ENCODE measurements at regions not wholly inside any gene's neighbourhood (a gene's known extent, or its start where the extent isn't known, plus 50 kb on each side); places are given as distances from the start of the nearest gene placed in this dataset.

GRCh38 chr1:172822886-172823285, 164.0 kb downstream of the FASLG start:
- TF ChIP-seq EZH2phosphoT487 (IDR thresholded peaks at IDR 0.05; ENCODE audit: low read length) (no peak), EZH2 (optimal IDR thresholded peaks at IDR 0.05; ENCODE audit: low read depth, low read length) (no peak)
- Histone ChIP-seq H3K27me3 (replicated peaks; ENCODE audit: insufficient read depth, low read length) (peaks cover 17% of the 10 kb centered on the region; the same call in 1 of the 2 replicates), H3K79me2 (ENCODE audit: low read length) (no peaks in the 10 kb centered on the region), H3K9ac (ENCODE audit: low read length) (no peak overlapping the region), H3K4me3 (ENCODE audit: low read length) (no peak overlapping the region), H3K4me1 (ENCODE audit: low read length) (peaks cover 39% of the 10 kb centered on the region), H3K9me3 (replicated peaks; ENCODE audit: insufficient read depth, low read length) (no peaks in the 10 kb centered on the region), H3K9me2 (replicated peaks; ENCODE audit: insufficient read depth, low read length) (no peaks in the 10 kb centered on the region), H2AFZ (ENCODE audit: low read length) (no peak overlapping the region), H3F3A (ENCODE audit: insufficient read depth, low read length) (peaks cover 31% of the 10 kb centered on the region), H3K4me2 (ENCODE audit: low read depth, low read length) (no peak overlapping the region), H4K20me1 (ENCODE audit: insufficient read depth, low read length) (no peaks in the 10 kb centered on the region), H3K36me3 (replicated peaks; ENCODE audit: insufficient read depth, low read length) (no peaks in the 10 kb centered on the region), H3K27ac (ENCODE audit: low read length) (no peak overlapping the region)
- no peak for DNase-seq

DNA sequence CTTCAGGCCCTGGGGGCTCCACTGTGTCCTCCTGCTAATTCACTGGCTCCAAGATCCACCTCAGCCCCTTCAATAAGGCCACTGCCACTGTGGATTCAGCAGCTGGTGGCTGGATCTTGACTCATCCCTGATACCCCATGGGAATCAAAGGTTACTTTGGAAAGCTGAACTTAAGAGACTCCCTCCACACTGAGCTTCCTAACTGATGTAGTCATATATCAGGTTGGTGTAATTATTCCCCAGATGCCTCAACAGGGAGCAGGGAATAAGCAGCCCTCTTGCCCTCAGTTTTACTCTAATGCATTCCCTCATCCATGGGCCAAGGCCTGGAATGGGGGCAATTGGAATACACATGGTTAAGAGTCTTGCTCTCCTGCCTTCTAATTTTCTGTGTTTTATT, 164.6 kb downstream of the FASLG start:
- no peak overlapping the region for H3K9ac ChIP-seq (ENCODE audit: low read length)
- no peaks in the 10 kb centered on the region for H3K9me3 ChIP-seq (replicated peaks; ENCODE audit: insufficient read depth, low read length)
- H3K27me3 ChIP-seq (replicated peaks; ENCODE audit: insufficient read depth, low read length): peaks cover 17% of the 10 kb centered on the region; the same call in 1 of the 2 replicates
- H3K4me3 ChIP-seq (ENCODE audit: low read length): no peak overlapping the region
- no peak for DNase-seq
- peaks cover 33% of the 10 kb centered on the region for H3K4me1 ChIP-seq (ENCODE audit: low read length)
- H3K9me2 ChIP-seq (replicated peaks; ENCODE audit: insufficient read depth, low read length): no peaks in the 10 kb centered on the region
- no peak overlapping the region for H3K27ac ChIP-seq (ENCODE audit: low read length)
- no peak overlapping the region for H2AFZ ChIP-seq (ENCODE audit: low read length)
- H3K36me3 ChIP-seq (replicated peaks; ENCODE audit: insufficient read depth, low read length): no peaks in the 10 kb centered on the region
- H3F3A ChIP-seq (ENCODE audit: insufficient read depth, low read length): peaks cover 25% of the 10 kb centered on the region
- no peaks in the 10 kb centered on the region for H4K20me1 ChIP-seq (ENCODE audit: insufficient read depth, low read length)
- no peak overlapping the region for H3K4me2 ChIP-seq (ENCODE audit: low read depth, low read length)
- no peak for TF ChIP-seq EZH2 (optimal IDR thresholded peaks at IDR 0.05; ENCODE audit: low read depth, low read length)
- no peak for TF ChIP-seq EZH2phosphoT487 (IDR thresholded peaks at IDR 0.05; ENCODE audit: low read length)
- TF ChIP-seq, protein P1, sequence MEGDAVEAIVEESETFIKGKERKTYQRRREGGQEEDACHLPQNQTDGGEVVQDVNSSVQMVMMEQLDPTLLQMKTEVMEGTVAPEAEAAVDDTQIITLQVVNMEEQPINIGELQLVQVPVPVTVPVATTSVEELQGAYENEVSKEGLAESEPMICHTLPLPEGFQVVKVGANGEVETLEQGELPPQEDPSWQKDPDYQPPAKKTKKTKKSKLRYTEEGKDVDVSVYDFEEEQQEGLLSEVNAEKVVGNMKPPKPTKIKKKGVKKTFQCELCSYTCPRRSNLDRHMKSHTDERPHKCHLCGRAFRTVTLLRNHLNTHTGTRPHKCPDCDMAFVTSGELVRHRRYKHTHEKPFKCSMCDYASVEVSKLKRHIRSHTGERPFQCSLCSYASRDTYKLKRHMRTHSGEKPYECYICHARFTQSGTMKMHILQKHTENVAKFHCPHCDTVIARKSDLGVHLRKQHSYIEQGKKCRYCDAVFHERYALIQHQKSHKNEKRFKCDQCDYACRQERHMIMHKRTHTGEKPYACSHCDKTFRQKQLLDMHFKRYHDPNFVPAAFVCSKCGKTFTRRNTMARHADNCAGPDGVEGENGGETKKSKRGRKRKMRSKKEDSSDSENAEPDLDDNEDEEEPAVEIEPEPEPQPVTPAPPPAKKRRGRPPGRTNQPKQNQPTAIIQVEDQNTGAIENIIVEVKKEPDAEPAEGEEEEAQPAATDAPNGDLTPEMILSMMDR (IDR thresholded peaks at IDR 0.05; ENCODE audit: low read length): no peak
- no peaks in the 10 kb centered on the region for H3K79me2 ChIP-seq (ENCODE audit: low read length)

- H3K9ac ChIP-seq (ENCODE audit: low read length): no peak overlapping the region
- H3F3A ChIP-seq (ENCODE audit: insufficient read depth, low read length): peaks cover 18% of the 10 kb centered on the region
- H3K79me2 ChIP-seq (ENCODE audit: low read length): no peaks in the 10 kb centered on the region
- DNase-seq: no peak
- TF ChIP-seq EZH2phosphoT487 (IDR thresholded peaks at IDR 0.05; ENCODE audit: low read length) (no peak), EZH2 (optimal IDR thresholded peaks at IDR 0.05; ENCODE audit: low read depth, low read length) (no peak)
- TF ChIP-seq, protein P1 (IDR thresholded peaks at IDR 0.05; ENCODE audit: low read length): no peak
- H4K20me1 ChIP-seq (ENCODE audit: insufficient read depth, low read length): no peaks in the 10 kb centered on the region
- peaks cover 17% of the 10 kb centered on the region; the same call in 1 of the 2 replicates for H3K27me3 ChIP-seq (replicated peaks; ENCODE audit: insufficient read depth, low read length)
- no peaks in the 10 kb centered on the region for H3K9me2 ChIP-seq (replicated peaks; ENCODE audit: insufficient read depth, low read length)
- no peak overlapping the region for H3K4me3 ChIP-seq (ENCODE audit: low read length)
- H3K4me2 ChIP-seq (ENCODE audit: low read depth, low read length): no peak overlapping the region
- no peak overlapping the region for H3K27ac ChIP-seq (ENCODE audit: low read length)
- H2AFZ ChIP-seq (ENCODE audit: low read length): no peak overlapping the region
- peaks cover 28% of the 10 kb centered on the region for H3K4me1 ChIP-seq (ENCODE audit: low read length)
- H3K9me3 ChIP-seq (replicated peaks; ENCODE audit: insufficient read depth, low read length): no peaks in the 10 kb centered on the region
- H3K36me3 ChIP-seq (replicated peaks; ENCODE audit: insufficient read depth, low read length): no peaks in the 10 kb centered on the region
Measured at GRCh38 chr1:172824209-172824608, 165.3 kb downstream of the FASLG start.

DNA sequence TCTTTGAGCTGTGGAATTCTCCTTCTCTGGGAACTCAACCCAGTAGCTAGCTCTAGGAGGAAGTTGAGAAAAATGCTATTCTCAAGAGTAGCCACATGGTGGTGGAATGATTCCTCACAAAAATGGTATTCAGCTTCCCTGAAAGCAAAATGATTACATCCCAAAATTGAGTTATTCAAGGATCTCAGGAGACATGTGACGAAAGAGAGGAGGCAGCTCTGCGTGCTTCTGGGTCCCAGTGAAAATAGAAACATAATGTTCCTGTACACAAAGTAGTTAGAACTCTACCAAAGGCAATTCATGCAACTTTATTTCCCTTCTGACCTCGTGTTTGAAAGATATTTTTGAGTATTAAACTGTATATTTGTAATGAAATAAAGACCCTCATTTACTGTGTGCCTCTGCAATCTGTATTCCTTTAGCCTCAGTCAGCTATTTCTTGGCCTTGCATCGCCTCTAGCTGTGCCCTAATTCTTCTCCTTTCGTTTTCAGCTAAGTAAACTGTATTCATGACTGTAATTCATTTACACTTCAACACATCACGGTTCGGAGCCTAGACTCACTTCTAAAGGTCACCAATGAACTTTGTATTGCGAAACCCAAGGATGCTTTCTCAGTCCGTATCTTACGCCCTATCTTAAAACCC, 167.3 kb downstream of the FASLG start:
- Histone ChIP-seq H3K9ac (ENCODE audit: low read length) (no peak overlapping the region), H3K4me3 (ENCODE audit: low read length) (no peak overlapping the region), H3K4me2 (ENCODE audit: low read depth, low read length) (no peak overlapping the region), H3K9me3 (replicated peaks; ENCODE audit: insufficient read depth, low read length) (no peaks in the 10 kb centered on the region), H3K27ac (ENCODE audit: low read length) (no peak overlapping the region), H3K27me3 (replicated peaks; ENCODE audit: insufficient read depth, low read length) (peaks cover 9% of the 10 kb centered on the region; the same call in 1 of the 2 replicates), H3K9me2 (replicated peaks; ENCODE audit: insufficient read depth, low read length) (no peaks in the 10 kb centered on the region), H3K36me3 (replicated peaks; ENCODE audit: insufficient read depth, low read length) (no peaks in the 10 kb centered on the region), H2AFZ (ENCODE audit: low read length) (no peak overlapping the region), H3K79me2 (ENCODE audit: low read length) (no peaks in the 10 kb centered on the region), H4K20me1 (ENCODE audit: insufficient read depth, low read length) (no peaks in the 10 kb centered on the region), H3K4me1 (ENCODE audit: low read length) (peaks cover 9% of the 10 kb centered on the region), H3F3A (ENCODE audit: insufficient read depth, low read length) (no peaks in the 10 kb centered on the region)
- DNase-seq: peak; percentile 44
- no peak for TF ChIP-seq EZH2 (optimal IDR thresholded peaks at IDR 0.05; ENCODE audit: low read depth, low read length)
- TF ChIP-seq, protein P1 (IDR thresholded peaks at IDR 0.05; ENCODE audit: low read length): peak; percentile 75

Data from MM.1S (cell line).